Stimulated activated CD8-positive, alpha-beta memory T cell treated with anti-CD3 and anti-CD28 coated beads, Interleukin-12 subunit alpha, Interleukin-12 subunit beta, amount 100 ng/mL, for 24 hours (primary cell): ENCODE measurements at regions not wholly inside any gene's neighbourhood (a gene's known extent, or its start where the extent isn't known, plus 50 kb on each side); places are given as distances from the start of the nearest gene placed in this dataset.
"Not testable (repeated sequence)": the region's sequence is repeated elsewhere in the genome, so short reads cannot be mapped to it uniquely, and the experiment has no call there.

Source experiments
- DNase-seq: peaks from one replicate; pipeline ENCODE4 v3.0.0-alpha.2; 2020; ENCODE audit errors: extremely low read depth

DNA sequence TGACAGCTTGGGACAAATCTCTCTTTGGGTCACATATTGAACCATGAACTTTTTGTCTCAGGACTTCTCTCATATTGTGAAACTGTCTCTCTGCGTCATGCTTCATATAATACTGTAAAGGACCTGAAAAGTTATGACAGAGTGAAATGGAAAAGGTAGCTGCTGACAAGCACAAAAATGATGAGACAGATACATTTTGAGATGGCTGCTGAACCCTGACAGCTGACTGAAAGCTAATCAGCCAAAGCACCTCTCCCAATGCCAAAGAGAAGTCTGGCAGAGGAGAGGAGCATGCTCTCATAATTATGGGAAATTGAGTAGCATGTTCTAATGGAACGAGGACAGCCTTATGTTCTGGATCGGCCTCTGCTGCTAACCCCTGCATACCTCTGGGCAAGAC lies 873.4 kb upstream of the ADGRL3 start:
- DNase-seq = no peak

DNA sequence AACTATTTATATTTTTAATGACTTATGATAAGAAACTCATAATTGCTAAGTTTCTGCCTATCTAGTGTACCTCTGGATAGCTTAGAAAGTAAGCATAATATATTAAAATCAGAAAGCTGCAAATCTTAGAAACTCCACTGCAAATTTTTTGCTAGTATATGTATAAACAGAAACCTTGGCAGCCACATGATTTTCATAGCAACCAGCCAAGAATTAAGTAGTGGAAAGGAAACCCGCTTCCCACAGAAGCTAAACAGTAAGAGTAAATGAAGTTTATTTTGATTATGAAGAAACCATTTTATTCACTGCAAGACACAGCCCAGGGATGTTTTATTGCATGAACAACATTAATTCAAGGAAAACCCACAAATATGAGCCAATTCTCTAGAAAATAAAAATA lies 872.5 kb upstream of the ADGRL3 start:
- no peak for DNase-seq

DNA sequence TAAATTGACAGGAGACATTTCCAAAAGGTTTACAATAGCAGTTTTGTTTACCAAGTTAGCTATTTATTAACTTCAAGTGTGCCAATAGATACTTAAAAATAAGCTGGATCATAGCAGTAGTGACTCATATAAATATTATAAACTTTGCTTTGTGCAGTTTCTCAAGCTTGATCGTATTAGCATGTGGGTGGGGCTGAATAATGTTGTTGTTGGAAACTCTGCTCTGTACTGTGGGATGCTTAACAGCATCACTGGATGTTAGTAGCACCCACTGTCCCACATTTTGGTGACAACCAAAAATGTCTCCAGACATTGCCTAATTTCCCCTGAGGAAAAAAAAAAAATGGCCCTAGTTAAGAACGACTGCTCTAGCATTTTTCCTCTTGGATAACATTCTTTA lies 855.2 kb upstream of the ADGRL3 start:
- DNase-seq = no peak

DNA sequence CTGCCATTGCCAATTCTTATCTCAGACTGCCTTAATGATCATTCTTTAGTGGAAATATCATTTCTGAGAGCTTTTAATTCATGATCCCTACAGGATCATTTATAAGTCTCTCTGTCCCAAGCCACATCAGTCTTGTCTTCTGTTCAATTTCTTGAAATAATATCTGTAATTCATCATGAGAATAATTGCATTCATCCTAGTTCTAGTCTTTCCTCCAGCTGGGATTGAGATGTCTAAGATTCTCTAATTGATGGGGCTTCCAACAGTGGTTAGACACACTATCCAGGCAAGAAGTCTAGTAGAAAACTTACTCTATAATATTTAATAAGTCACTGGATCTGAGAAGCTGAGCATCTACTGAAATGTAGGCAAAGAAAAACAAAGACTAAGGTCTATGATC lies 854.7 kb upstream of the ADGRL3 start:
- no peak for DNase-seq

DNA sequence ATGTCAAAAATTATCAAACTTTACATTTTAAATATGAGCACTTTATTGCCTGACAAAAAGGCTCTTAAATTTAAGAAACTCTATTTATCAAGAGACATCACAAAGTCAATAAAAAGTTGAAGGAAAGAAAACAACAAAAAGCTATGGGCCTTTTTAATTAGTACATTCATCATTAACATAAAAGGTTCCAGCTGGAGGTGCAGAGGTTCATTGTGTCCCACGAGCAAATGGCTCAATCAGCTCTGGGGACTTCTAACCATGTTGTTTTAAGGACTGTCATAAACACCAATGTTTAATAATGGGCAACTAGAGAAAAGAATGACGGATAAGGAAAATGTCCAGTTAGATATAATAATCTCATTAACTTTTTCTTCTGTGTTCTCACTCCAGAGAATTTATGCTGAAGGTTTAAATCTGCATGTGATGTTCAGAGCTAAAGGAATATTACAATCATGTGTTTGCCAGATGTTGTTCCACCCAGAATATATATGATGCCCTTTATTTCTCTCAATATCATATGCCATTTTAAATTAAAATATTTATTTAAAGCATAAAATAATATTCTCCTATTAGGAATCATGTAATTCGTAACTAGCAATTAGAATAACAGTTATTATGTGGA lies 840.3 kb upstream of the ADGRL3 start:
- DNase-seq = no peak

DNA sequence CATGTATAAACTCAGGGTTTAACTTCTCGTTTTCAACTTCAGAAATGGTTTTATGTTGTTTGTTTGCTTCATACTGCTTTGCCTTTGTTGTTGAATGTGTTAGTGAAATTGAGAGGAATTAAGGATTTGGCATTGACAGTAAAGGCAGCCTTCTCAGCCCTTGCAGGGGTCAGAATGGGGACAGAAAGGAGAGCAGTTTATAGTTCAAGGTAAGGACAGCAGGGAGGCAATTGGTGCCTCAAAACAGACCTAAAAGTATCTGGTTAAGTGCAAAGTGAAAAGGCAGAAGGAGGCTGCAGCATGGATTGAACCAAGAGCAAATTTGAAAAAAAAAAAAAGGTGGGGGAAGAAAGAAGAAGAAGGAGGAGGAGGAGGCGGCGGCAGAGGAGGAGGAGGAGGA lies 835.0 kb upstream of the ADGRL3 start:
- no peak for DNase-seq

DNA sequence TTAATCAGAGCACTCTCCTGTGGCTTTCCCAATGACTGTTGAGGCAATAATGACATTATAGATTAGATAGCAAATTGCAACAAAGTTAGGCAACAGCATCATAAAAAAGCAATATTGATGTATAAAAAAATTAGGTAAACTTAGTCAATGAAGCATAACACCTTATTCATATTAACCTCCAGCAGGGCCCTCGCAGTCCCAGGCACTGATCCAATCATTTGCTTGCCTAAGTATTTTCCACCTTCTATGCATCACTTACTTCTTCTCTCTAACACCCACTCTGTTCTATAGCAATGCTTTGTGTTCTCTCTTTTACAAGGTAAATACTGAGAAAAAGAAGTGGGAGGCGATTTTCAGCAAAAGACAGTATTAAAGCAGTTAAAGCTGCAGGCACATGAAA lies 833.5 kb upstream of the ADGRL3 start:
- no peak for DNase-seq

DNA sequence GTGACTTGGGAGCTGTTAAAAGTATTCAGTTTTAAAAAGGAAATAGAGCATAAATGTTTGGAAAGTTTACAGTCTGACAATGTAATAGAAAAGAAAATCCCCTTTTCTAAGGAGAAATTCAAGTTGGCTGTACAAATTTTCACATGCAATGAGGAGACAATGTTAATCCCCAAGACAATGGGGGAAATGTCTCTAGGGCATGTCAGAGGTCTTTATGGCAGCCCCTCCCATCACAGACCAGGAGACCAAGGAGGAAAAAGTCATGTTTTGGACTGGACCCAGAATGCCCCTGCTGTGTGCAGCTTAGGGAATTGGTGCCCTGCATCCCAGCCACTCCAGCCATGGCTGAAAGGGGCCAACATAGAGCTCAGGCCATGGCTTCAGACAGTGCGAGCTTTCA lies 831.1 kb upstream of the ADGRL3 start:
- DNase-seq = no peak

DNA sequence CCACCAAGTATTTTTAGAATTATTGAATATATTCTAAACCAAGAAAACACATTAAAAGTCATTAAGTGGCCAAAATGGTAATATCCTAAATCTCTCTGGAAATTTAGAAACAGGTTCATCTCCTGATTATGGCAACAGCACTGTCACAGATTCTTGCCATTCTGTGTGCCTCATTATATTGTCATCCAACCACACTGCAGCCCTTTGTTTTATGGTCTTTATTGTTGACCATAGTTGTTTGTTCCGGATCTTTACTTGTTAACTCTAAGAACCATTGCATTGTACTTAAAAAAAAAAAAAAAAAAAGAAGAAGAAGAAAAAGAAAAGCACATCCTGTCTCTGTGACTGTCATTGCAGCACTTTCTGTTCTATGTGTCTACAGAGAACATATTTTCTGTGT lies 822.1 kb upstream of the ADGRL3 start:
- no peak for DNase-seq

DNA sequence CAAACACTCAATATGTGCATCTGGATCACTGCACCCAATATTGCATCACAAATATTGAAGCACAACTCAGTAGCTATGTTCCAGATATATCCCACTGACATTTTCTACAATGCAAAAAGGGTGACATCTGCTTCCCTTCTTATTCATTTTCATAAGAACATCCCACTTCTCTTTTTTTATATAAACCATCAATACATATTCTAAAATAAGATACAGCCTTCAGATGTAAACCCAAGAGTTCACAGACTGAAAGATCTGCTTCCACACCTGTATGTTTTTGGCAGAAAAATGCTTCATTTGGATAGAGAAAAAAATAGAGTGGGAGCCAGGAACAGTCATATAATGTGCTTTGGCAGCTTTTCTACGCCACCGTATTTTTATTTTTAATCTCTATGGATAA lies 815.6 kb upstream of the ADGRL3 start:
- DNase-seq = no peak

DNA sequence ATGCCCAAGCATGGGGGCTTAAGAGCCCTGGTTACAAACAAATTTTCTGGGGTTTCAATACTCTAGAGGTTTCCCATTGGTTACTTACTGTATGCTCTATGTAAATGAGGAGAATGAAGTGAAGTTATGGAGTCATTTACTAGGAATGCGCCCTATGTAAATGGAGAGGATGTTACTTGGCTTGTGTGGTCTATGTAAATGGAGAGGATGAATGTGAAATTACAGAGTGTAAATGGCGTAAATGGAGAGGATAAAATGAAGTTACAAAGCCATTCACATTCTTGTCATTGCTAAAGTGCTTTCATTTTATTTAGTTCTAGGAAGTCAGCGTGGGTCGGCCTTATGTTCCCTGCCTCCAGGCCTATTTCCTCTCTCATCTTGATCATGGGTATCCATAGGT lies 810.5 kb upstream of the ADGRL3 start:
- no peak for DNase-seq

DNA sequence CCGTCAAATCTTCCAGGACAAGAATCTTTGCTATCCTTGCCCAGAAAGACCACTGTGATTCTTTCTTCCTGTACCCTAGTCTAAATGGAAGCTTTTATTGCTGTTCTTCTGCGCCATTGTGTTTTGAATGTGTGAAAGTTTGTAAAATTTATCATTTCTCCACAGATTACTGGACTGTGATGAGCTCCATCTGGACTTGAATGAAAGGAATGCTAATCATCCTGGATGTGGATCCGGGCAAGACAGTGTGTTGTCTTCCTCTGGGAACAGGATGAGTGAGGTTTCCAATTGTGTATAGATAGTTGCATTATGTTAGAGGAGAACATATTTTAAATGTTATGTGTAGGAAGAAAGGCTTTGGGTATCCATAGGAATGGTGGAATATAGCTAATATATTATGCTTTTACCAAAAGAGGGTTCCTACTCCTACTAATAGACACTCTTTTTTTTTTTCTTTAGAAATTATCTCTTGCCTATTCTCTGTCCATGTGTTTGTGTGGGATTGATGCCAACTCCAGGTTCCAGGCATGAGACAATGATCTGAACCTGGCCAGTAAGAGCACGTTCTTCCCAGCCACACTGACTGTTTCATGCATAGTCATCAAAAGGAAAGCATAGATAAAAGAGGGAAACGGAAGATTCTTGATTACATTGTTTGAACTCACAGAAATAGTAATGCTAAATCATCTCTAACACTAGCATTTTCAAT lies 803.6 kb upstream of the ADGRL3 start:
- DNase-seq = no peak

DNA sequence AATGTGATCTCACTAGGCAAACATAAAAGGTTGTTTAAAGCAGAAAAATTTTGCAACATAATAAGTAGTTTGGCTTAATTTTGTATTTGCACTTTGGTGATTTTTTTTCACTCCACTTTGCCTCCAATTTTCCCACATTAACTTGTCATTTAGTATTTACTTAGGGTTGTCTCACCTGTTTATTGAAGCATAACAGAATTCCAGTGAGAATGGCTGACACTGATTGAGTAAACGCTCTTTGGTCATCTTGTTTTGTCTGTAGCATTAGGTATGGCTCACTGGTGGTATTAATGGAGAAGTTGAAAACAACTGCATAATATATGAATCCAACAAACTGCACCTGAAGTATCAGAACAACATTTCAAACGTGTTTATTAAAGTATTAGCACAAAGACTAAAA lies 799.5 kb upstream of the ADGRL3 start:
- no peak for DNase-seq

DNA sequence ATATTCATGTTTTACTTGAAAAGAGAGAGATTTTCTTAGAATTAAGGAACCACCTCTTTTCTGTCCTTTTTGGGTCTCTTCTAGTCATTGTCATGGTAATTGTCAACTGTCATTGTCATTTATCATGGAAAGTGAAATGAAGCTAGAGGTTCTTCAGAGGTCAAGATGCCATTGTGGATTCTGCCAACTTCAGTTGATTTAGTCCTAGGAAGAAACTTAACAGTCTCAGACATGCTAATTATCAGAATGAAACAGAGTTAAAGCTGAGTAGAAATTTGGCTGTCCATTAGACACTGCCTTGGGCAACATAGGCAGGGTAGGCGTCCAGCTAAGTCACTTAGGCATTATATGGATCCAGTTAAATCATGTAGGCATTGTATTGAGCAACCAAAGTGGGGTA lies 796.1 kb upstream of the ADGRL3 start:
- no peak for DNase-seq

DNA sequence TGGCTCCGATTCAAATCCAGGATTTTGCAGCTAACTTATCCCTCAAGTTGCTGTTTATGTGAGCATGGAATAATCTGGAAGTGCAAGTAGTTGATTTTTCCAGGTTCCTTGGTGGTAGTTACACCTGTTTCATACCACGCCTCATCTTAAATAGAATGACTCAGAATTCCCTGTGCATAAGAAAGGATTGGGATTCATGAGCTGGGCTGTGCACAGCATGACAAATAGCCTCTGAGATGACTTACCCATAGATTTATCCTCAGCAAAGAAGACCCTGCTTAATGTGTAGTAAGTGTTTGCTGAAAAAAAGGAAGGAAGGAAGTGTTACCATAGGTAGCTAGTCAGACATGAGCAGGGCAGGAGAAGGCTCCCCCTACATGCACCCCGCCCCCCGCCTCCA lies 777.7 kb upstream of the ADGRL3 start:
- no peak for DNase-seq

DNA sequence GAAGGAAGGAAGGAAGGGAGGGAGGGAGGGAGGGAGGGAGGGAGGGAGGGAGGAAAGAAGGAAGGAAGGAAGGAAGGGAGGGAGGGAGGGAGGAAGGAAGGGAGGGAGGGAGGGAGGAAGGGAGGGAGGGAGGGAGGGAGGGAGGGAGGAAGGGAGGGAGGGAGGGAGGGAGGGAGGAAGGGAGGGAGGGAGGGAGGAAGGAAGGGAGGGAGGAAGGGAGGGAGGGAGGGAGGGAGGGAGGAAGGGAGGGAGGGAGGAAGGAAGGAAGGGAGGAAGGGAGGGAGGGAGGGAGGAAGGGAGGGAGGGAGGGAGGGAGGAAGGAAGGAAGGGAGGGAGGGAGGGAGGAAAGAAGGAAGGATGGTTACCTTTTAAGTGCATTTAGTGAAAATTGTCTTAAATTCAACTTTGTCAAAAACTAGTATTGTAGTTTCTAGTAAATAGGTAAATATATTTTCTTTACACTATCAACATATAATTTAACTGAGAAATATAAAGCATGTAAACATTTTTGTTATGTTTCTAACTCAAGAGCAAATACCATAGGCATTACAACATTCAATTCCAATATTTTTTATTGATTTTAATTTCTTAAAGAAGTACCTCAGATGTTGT lies 776.4 kb upstream of the ADGRL3 start:
- not testable (repeated sequence) for DNase-seq

DNA sequence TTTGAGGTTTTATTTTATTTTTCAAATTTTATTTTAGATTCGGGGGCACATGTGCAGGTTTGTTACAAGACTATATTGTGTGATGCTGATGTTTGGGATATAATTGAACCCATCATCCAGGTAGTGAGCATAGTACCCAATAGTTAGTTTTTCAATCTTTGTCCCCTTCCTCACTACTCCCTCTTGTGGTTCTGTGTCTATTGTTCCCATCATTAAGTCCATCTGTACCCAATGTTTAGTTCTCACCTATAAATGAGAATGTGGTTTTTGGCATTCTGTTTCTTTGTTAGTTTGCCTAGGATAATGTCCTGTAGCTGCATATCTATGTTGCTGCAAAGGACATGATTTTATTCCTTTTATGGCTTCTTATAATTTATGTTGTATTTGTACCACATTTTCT lies 767.2 kb upstream of the ADGRL3 start:
- no peak for DNase-seq

DNA sequence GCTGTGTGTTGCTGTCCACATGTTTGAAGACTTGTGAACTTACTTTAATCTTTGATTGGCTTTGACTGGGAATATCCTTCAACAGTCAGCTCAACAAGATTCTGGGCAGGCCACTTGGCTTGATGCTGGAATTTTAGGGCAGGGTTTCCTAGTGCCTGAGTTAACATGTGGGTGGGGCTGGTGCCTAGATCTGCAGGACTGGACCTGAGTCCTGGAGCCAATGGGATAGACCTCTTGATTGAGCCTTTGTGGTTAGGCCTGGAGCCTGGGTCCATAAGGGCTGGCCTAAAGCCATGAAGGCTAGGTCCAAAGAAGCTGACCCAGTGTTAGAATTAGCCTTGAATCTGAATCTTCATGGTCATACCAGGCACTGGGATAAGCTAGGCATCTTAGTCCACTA lies 757.1 kb upstream of the ADGRL3 start:
- DNase-seq = no peak

DNA sequence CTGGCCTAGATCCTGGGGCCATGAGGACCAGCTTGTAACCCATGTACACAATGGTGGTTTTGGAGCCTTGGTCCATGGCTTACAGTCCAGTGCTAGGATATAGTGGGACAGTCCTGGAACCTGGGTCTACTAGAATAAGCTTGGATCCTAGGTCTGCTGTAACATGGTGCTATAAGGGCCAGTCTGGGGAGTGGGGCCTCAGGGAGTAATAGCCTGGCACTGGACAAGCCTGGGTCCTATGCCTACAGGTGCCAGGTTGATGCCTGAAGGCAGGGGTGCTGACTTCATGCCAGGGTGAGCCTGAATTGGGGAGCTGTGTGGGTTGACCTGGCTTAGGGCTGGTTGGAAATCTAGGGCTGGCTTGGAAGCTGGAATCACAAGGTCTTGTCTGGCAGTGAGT lies 756.3 kb upstream of the ADGRL3 start:
- DNase-seq = no peak

DNA sequence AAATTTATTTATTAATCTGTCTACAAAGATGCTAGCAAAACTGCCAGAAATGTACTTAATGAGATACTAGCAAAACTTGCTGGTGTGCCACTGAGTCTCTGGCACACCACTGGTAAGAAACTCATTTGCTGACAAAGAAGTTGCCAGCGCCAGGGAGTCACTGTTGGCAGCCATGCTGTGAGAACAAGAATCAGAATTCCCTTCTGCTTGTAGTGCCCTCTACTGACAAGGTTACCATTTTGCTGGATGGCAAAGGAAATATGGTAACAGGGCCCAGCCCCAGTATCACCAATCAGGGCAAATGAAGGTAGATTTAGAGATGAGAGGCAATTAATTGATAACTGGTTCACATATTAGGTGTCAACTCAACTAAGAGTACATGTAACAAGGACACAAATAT lies 750.1 kb upstream of the ADGRL3 start:
- no peak for DNase-seq

DNA sequence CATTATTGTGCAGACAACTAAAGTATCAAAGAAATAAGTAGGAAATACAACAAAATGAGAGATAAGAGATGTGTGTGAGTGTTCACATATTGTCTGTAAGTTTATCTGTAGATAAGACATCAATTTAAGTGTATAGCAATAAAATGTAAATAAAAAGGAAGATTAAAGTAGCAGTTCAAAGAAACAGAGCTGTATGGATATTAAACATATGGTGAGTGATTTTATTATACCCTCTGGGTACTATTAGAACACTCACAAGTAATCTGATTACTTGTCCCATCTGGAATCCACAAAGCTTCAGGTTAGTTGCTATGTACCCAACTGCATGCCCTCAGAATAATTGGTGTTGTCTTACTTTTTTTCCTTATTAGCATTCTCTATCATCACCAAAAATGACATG lies 747.9 kb upstream of the ADGRL3 start:
- DNase-seq = no peak

DNA sequence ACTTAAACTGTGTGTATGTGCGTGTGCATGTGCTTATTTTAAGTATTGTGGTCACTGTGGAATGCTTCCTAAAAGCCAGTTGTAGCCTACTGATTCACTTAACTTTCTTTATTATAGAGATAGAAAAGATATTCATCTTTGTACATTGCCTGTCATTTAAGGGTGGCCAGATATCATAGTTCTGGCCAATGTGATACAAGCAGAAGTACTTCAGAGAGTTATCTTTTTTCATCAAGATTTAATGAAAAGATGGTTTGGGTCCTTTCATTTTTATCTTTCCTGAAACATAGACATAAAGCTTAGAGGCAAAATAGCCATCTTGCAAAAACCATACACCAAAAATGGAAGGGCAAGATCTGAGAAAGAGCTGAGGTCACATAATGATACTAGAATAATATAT lies 744.7 kb upstream of the ADGRL3 start:
- DNase-seq = no peak

DNA sequence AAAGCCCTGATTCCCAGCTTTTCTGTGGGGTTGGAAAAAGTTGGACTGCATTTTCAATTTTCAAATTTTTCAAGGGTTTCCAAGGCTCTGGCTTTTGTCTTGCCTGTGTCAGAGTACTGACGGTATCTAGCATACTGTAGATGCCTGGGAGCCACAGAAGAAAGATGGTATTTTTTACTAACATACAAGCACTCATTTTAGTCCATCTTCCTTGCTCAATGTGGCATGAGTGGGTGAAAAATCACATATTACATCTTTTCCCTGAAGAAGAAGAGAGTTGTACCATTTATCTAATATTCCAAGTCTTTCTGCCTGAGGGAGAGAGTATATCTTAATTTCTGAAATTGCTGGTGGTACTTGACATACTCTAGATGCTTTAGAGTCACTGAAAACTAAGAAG lies 738.6 kb upstream of the ADGRL3 start:
- DNase-seq = no peak
